HFF-Myc (cell line): ENCODE measurements at regions not wholly inside any gene's neighbourhood (a gene's known extent, or its start where the extent isn't known, plus 50 kb on each side); places are given as distances from the start of the nearest gene placed in this dataset.

Experiments
- DNase-seq: peaks from one replicate; pipeline ENCODE4 v3.0.0-alpha.2; 2011; ENCODE audit warnings: low read depth; ENCODE audit errors: extremely low read depth
- H3K4me3 ChIP-seq: replicated peaks from 2 replicates; pipeline ENCODE4 v1.5.1; 2011; ENCODE audit warnings: low read depth, mild to moderate bottlenecking, control low read depth, low read length
- TF ChIP-seq, protein P1 (sequence below): IDR thresholded peaks from 2 replicates; pipeline ENCODE4 v1.5.1; 2012; ENCODE audit warnings: mild to moderate bottlenecking, low read depth, low read length, control low read depth; ENCODE audit errors: missing control alignments

DNA sequence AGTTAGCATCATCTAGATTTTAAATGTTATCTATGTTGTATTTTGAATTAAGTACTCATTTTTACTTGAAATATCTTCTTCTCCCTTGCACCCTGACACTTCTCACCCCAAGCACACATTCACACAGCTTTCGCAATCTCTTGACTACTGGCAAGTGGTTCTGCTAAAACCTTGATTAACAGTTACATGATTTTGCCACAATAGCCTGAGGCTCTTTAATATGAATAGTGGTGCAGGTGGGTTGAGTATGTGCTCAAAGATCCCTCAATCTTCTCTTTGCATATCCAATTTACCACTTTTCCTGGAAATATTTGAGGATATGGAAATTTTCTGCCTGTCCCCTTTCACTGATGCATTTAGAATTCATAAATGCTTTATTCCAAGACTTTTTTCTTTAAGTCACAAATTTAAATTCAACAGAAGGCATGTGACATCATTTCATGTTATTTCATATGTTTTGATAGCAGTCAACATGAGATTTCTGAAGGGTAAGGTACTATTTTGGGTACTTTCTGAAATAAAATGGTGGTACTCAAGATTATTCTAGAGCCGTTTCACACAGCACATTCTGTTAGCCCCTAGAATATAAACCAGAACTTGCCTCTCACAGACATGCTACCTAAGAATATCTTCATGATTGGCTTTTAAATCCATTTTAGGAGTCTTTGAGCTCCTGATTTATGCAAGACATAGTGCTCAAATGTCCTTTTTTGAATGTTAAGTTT is 339.7 kb downstream of the RPRM start:
- H3K4me3 ChIP-seq = no peak overlapping the region
- no peak for DNase-seq
- TF ChIP-seq, protein P1, sequence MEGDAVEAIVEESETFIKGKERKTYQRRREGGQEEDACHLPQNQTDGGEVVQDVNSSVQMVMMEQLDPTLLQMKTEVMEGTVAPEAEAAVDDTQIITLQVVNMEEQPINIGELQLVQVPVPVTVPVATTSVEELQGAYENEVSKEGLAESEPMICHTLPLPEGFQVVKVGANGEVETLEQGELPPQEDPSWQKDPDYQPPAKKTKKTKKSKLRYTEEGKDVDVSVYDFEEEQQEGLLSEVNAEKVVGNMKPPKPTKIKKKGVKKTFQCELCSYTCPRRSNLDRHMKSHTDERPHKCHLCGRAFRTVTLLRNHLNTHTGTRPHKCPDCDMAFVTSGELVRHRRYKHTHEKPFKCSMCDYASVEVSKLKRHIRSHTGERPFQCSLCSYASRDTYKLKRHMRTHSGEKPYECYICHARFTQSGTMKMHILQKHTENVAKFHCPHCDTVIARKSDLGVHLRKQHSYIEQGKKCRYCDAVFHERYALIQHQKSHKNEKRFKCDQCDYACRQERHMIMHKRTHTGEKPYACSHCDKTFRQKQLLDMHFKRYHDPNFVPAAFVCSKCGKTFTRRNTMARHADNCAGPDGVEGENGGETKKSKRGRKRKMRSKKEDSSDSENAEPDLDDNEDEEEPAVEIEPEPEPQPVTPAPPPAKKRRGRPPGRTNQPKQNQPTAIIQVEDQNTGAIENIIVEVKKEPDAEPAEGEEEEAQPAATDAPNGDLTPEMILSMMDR = no peak

DNA sequence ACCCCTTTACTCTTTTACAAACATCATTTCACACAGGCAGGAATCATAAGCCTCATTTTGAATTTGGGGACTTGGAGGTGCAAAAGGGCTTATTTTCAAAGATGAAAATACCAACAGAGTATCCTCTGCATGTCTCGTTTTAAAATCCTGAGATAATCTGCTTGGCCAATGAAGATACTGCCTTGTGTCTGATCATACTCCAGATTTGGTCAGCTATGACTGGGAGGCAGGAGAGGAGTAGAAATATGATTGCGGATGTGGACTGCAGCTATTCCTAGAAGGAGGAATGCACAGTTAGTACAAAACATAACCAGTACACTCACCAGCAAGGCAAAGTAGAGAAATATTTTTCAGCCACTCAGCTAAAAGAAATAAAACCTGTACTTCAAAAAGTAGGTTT is 342.3 kb downstream of the RPRM start:
- TF ChIP-seq, protein P1 = no peak
- no peak for DNase-seq
- no peak overlapping the region for H3K4me3 ChIP-seq

DNA sequence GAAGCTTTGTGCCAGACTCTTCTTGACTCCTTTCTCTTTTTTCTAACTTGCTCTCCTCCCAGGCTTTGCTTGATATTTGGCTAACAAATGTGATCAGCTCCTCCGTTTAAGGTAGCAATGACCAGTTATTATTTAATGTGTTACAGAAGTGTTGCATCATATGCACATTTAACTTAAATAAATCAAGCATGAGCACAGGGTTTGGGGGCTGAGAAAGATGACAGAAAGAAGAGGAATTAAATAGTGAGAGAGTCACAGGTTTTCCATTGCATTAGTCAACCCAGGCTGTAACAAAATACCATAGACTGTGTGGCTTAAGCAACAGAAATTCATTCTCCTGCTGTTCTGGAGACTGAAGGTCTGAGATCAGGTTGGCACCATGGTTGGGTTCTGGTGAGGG is 343.8 kb downstream of the RPRM start:
- DNase-seq = no peak
- no peak overlapping the region for H3K4me3 ChIP-seq
- TF ChIP-seq, protein P1 = no peak

DNA sequence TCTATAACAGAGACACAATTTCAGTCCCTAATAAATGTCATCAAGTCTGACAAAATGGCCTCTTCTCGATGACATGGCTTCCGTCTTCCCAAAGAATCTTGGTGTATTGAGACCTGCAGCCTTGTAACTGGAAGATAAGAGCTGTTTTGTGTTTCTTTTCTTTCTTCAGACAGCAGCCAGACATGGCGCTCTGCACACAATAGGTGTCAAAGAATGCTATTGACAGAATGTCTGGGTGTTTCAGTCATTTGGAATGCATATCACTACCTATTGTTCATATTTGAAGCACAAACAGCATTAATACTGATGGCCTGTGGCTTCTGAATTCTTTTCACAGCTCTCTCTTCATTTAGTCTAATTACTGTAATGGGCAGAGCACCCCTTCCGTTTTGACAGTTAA is 344.8 kb downstream of the RPRM start:
- TF ChIP-seq, protein P1 = no peak
- no peak for DNase-seq

DNA sequence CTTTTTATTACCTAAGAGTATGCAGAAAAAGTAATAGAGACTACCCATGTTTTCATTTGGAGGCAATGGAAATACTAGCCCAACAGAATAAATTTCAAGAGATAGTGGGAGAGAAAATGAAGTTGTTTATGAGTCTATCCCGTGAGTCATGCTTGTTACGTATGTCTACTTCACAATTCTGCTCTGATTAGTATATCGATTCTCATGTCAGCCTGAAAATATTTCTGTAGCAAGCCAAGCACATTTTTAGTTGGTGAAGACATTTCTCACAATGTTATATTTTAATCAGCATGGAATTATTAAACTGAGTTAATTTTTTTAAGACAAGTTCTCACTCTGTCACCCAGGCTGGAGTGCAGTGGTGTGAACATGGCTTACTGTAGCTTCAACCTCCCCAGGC is 346.1 kb downstream of the RPRM start:
- TF ChIP-seq, protein P1 = no peak
- H3K4me3 ChIP-seq = no peak overlapping the region
- DNase-seq = no peak

More for the DNA sequence above, 344.8 kb downstream of the RPRM start:
- H3K4me3 ChIP-seq = no peak overlapping the region

DNA sequence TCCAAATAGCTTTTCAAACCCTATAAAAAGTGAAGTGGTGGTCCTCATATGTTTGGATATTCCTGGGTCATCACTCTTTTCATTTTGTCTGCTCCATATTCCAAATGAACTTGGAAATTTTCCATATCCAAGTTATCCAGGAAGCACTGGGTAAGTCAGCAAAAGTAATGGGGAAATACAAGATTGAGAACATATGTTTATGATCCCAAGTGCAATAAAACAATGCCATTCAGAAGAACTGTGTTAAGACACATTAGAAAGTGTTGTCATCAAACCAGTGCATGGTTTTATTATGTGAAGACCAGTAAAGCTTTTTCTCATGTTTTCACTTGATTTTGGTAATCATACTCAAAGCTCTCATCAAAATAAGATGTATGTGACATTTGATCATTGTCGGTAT is 363.4 kb downstream of the RPRM start:
- no peak overlapping the region for H3K4me3 ChIP-seq
- TF ChIP-seq, protein P1 = no peak
- no peak for DNase-seq

DNA sequence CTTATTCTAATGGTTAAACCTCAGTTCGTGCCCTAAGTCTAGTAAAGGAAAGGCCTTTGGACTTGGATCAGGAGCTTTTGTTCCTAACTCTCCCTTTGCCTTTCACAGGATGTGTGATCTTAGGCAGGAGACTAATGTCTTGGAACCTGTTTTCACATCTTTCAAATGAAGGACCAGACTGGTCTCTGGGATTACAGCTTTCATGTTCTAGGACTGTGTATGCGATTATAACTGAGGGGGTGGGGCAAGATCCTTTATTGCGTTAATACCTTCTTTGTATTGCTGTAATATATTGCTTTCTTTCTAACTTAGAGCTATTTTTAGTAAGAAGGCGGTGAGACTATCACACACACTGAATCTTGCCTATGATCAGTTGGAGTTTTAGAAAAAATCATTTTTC is 368.1 kb downstream of the RPRM start:
- no peak overlapping the region for H3K4me3 ChIP-seq
- TF ChIP-seq, protein P1 = no peak
- no peak for DNase-seq
